Esophagus muscularis mucosa (tissue), 4 donors: ENCODE measurements at regions not wholly inside any gene's neighbourhood (a gene's known extent, or its start where the extent isn't known, plus 50 kb on each side); places are given as distances from the start of the nearest gene placed in this dataset.
"Not testable (repeated sequence)": the region's sequence is repeated elsewhere in the genome, so short reads cannot be mapped to it uniquely, and the experiment has no call there.

Experiments
- DNase-seq: peaks from one replicate; pipeline ENCODE4 v3.0.0-alpha.2; 2017; ENCODE audit errors: extremely low spot score
- H3K27ac ChIP-seq, 4 donors: fragments of 200-600 bp; sonication (generic); replicated peaks in 1 of 4; 1 replicate in 3 of 4; 2 replicates in 1 of 4; pipeline ENCODE4 v1.5.1; 2016 to 2019; ENCODE audit warnings: mild to moderate bottlenecking in 1 of 4
- H3K27me3 ChIP-seq, 4 donors: fragments of 200-600 bp; sonication (generic); one replicate each; pipeline versions ENCODE4 v1.5.1 to v1.6.0; 2016 to 2019
- H3K36me3 ChIP-seq, 4 donors: fragments of 200-600 bp; sonication (generic); one replicate each; pipeline ENCODE4 v1.5.1; 2016 to 2019
- H3K4me1 ChIP-seq, 4 donors: fragments of 200-600 bp; sonication (generic); one replicate each; pipeline ENCODE4 v1.5.1; 2016 to 2019
- H3K4me3 ChIP-seq, 4 donors: fragments of 200-600 bp; sonication (generic); 1 replicate in 2 of 4; 2 replicates in 2 of 4; pipeline ENCODE4 v1.5.1; 2016 to 2019; ENCODE audit warnings: mild to moderate bottlenecking in 4 of 4, moderate library complexity in 1 of 4
- H3K9me3 ChIP-seq, 4 donors: fragments of 200-600 bp; sonication (generic); 1 replicate in 3 of 4; 2 replicates in 1 of 4; pipeline ENCODE4 v1.5.1; 2016 to 2019
- CTCF ChIP-seq, 3 experiments: fragments of 200-600 bp in 2 of 3; fragments of 450-650 bp in 1 of 3; sonication (generic) in 2 of 3; IDR thresholded peaks; one replicate each; pipeline ENCODE4 v1.5.1; 2017 to 2019; ENCODE audit warnings: antibody characterized with exemption in 3 of 3, mild to moderate bottlenecking in 2 of 3, moderate library complexity in 1 of 3
- EP300 ChIP-seq: sonication (generic); formaldehyde crosslinking; IDR thresholded peaks from one replicate; pipeline ENCODE4 v1.6.1; 2017; ENCODE audit warnings: antibody characterized with exemption
- POLR2A ChIP-seq: fragments of 450-650 bp; IDR thresholded peaks from one replicate; pipeline ENCODE4 v1.6.1; 2017; ENCODE audit warnings: antibody characterized with exemption, moderate library complexity, mild to moderate bottlenecking, low read depth
- POLR2AphosphoS5 ChIP-seq, 2 donors: sonication (generic); formaldehyde crosslinking; IDR thresholded peaks; one replicate each; pipeline ENCODE4 v1.6.1; 2017; ENCODE audit warnings: antibody characterized with exemption in 2 of 2
- WGBS: methylation state at CpG from one replicate; pipeline ENCODE4 v1.1.5; 2018; 5-methylcytosine and 5-hydroxymethylcytosine counted together
- intact Hi-C: fragments of 100-400 bp; cut with DNase I; formaldehyde crosslinking; loops from one replicate; pipeline ENCODE4 v1.15.1; 2023

- no peak for DNase-seq
- Histone ChIP-seq H3K4me3 (no peak overlapping the region), H3K27me3 (peaks cover 0 to 89% (median 5%) of the 10 kb centered on the region in 4 donors), H3K4me1 (no peaks in the 10 kb centered on the region), H3K27ac (no peak overlapping the region), H3K36me3 (no peaks in the 10 kb centered on the region), H3K9me3 (no peaks in the 10 kb centered on the region)
- intact Hi-C loops: no loop called here
- 85% methylated on average over 4 of the region's 10 CpGs for WGBS
- TF ChIP-seq EP300: no peak
These were observed 170.8 kb downstream of the RTP5 start for GRCh38 chr2:242040303-242040655.

- Histone ChIP-seq H3K27ac (no peak overlapping the region), H3K4me3 (no peak overlapping the region), H3K36me3 (no peaks in the 10 kb centered on the region), H3K4me1 (no peaks in the 10 kb centered on the region), H3K27me3 (peaks cover 0 to 89% (median 5%) of the 10 kb centered on the region in 4 donors), H3K9me3 (no peaks in the 10 kb centered on the region)
- 81% methylated on average over 7 of the region's 15 CpGs for WGBS
- intact Hi-C loops: no loop called here
- no peak for TF ChIP-seq POLR2AphosphoS5 (IDR thresholded peaks at IDR 0.05)
- no peak for TF ChIP-seq CTCF (IDR thresholded peaks at IDR 0.05)
- no peak for TF ChIP-seq EP300
- no peak for DNase-seq
These were observed 171.2 kb downstream of the RTP5 start for GRCh38 chr2:242040681-242041080.

GRCh38 chr2:242041816-242042215 lies 172.3 kb downstream of the RTP5 start:
- DNase-seq: no peak
- TF ChIP-seq POLR2A (no peak), CTCF (IDR thresholded peaks at IDR 0.05) (no peak), POLR2AphosphoS5 (IDR thresholded peaks at IDR 0.05) (no peak), EP300 (no peak)
- Histone ChIP-seq H3K27ac (no peak overlapping the region), H3K27me3 (peaks cover 0 to 88% (median 5%) of the 10 kb centered on the region in 4 donors), H3K4me1 (no peaks in the 10 kb centered on the region), H3K9me3 (no peaks in the 10 kb centered on the region), H3K4me3 (no peak overlapping the region), H3K36me3 (no peaks in the 10 kb centered on the region)
- WGBS: 71% methylated on average over 3 of the region's 3 CpGs
- intact Hi-C loops: no loop called here

- no peak for DNase-seq
- peaks cover 0 to 89% (median 6%) of the 10 kb centered on the region in 4 donors for H3K27me3 ChIP-seq
- H3K9me3 ChIP-seq: no peaks in the 10 kb centered on the region
- no peaks in the 10 kb centered on the region for H3K4me1 ChIP-seq
- no peak overlapping the region for H3K4me3 ChIP-seq
- H3K36me3 ChIP-seq: no peaks in the 10 kb centered on the region
- 53% methylated on average over 12 of the region's 13 CpGs for WGBS
- intact Hi-C loops: no loop called here
- H3K27ac ChIP-seq: no peak overlapping the region
- no peak for TF ChIP-seq CTCF (IDR thresholded peaks at IDR 0.05)
- TF ChIP-seq POLR2A: no peak
- TF ChIP-seq EP300: no peak
- TF ChIP-seq POLR2AphosphoS5 (IDR thresholded peaks at IDR 0.05): no peak
These were observed 174.2 kb downstream of the RTP5 start for GRCh38 chr2:242043538-242044312.

- peaks cover 0 to 86% (median 6%) of the 10 kb centered on the region in 4 donors for H3K27me3 ChIP-seq
These were observed 174.7 kb downstream of the RTP5 start for GRCh38 chr2:242044313-242044590.

GRCh38 chr2:242045596-242046144 lies 176.1 kb downstream of the RTP5 start:
- H3K4me1 ChIP-seq, H3K9me3 ChIP-seq, H3K36me3 ChIP-seq, H3K4me3 ChIP-seq, DNase-seq, H3K27ac ChIP-seq, intact Hi-C loops: not testable (repeated sequence)
- H3K27me3 ChIP-seq: peaks cover 0 to 77% (median 6%) of the 10 kb centered on the region in 4 donors
- WGBS: 93% methylated on average over 18 of the region's 25 CpGs

More at GRCh38 chr2:242044313-242044590, 174.7 kb downstream of the RTP5 start:
- Histone ChIP-seq H3K9me3 (no peaks in the 10 kb centered on the region), H3K27ac (no peak overlapping the region), H3K36me3 (no peaks in the 10 kb centered on the region), H3K4me3 (no peak overlapping the region), H3K4me1 (no peaks in the 10 kb centered on the region)
- WGBS: 63% methylated on average over 2 of the region's 4 CpGs
- intact Hi-C loops: no loop called here
- no peak for TF ChIP-seq POLR2A
- TF ChIP-seq EP300: no peak
- TF ChIP-seq POLR2AphosphoS5 (IDR thresholded peaks at IDR 0.05): no peak
- no peak for TF ChIP-seq CTCF (IDR thresholded peaks at IDR 0.05)
- no peak for DNase-seq
